Fibroblast of pulmonary artery (primary cell): ENCODE measurements at regions not wholly inside any gene's neighbourhood (a gene's known extent, or its start where the extent isn't known, plus 50 kb on each side); places are given as distances from the start of the nearest gene placed in this dataset.

Source experiments
- DNase-seq: peaks from one replicate; pipeline ENCODE4 v3.0.0-alpha.2; 2010; ENCODE audit warnings: low read depth
- H3K4me3 ChIP-seq: replicated peaks from 2 replicates; pipeline ENCODE4 v1.5.1; 2011; ENCODE audit warnings: low read depth, mild to moderate bottlenecking, control low read depth, low read length, moderate library complexity
- CTCF ChIP-seq: IDR thresholded peaks from 2 replicates; pipeline ENCODE4 v1.5.1; 2011; ENCODE audit warnings: mild to moderate bottlenecking, control low read depth, low read length, inconsistent platforms; ENCODE audit errors: missing control alignments

- no peak for DNase-seq
- no peak overlapping the region for H3K4me3 ChIP-seq
- TF ChIP-seq CTCF = no peak
Observed at GRCh38 chrX:5829469-5829868, 399.2 kb downstream of the NLGN4X start.

GRCh38 chrX:5829060-5829459 lies 399.6 kb downstream of the NLGN4X start:
- no peak for DNase-seq
- H3K4me3 ChIP-seq = no peak overlapping the region
- TF ChIP-seq CTCF = no peak

GRCh38 chrX:5823903-5824302 lies 404.8 kb downstream of the NLGN4X start:
- DNase-seq = no peak
- no peak overlapping the region for H3K4me3 ChIP-seq
- TF ChIP-seq CTCF = no peak

GRCh38 chrX:5810636-5811035 lies 418.0 kb downstream of the NLGN4X start:
- DNase-seq = no peak
- no peak for TF ChIP-seq CTCF
- H3K4me3 ChIP-seq = no peak overlapping the region

- no peak for DNase-seq
- no peak for TF ChIP-seq CTCF
- no peak overlapping the region for H3K4me3 ChIP-seq
Observed at GRCh38 chrX:5807181-5807580, 421.5 kb downstream of the NLGN4X start.

- no peak for DNase-seq
- no peak overlapping the region for H3K4me3 ChIP-seq
- no peak for TF ChIP-seq CTCF
Observed at GRCh38 chrX:5802391-5802790, 426.3 kb downstream of the NLGN4X start.

GRCh38 chrX:5791721-5792120 lies 436.9 kb downstream of the NLGN4X start:
- DNase-seq = no peak
- no peak for TF ChIP-seq CTCF

More at GRCh38 chrX:5791721-5792120, 436.9 kb downstream of the NLGN4X start:
- H3K4me3 ChIP-seq = no peak overlapping the region
